Astrocyte (in vitro differentiated cells and primary cell): ENCODE measurements at regions not wholly inside any gene's neighbourhood (a gene's known extent, or its start where the extent isn't known, plus 50 kb on each side); places are given as distances from the start of the nearest gene placed in this dataset.

Experiments
- CTCF ChIP-seq: IDR thresholded peaks from 2 replicates; pipeline ENCODE4 v1.5.1; 2011; ENCODE audit warnings: low read depth, mild to moderate bottlenecking, inconsistent platforms, low read length, moderate library complexity; ENCODE audit not compliant: insufficient read depth
- EZH2 ChIP-seq: IDR thresholded peaks from 2 replicates; pipeline ENCODE4 v1.6.1; 2012; ENCODE audit warnings: mild to moderate bottlenecking, low read length, inconsistent platforms; ENCODE audit not compliant: insufficient read depth

DNA sequence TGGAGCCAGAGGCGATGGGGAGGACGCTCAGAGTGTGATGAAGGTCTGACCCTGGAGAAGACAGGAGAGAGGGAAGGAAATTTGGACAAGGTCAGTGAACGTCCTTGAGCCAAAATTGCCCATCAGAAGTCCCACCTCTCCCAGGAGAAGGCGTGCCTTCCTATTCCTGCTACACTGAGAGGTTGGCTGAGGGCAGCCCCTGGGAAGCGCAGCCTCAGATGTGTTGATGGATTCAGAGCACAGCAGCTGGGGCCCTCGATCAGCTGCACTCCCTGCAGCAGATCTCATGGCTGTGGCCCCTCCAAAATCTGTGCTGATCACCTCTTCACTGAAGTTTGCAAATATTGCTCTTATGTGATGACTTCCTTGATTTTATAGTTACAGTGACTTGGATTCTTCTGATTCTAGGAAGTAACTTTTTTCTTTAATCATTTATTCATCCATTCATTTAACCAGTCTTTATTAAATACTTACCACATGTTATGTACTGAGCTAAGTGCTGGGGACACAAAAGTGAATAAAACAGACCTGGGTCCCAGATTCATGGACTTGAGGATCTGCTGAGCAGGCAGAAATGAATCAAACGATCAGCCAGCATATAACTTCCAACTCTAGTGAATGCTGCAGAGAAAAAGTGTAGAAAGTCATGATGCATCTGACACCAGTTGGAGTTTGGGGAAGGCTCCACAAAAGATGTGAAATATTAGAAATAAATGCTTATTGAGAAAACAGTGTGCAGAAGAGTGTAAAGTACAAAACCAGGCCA is 69.6 kb upstream of the ARMC2 start:
- TF ChIP-seq CTCF, result no peak
- TF ChIP-seq EZH2, result no peak
